HG02981 (cell line): ENCODE measurements at regions not wholly inside any gene's neighbourhood (a gene's known extent, or its start where the extent isn't known, plus 50 kb on each side); places are given as distances from the start of the nearest gene placed in this dataset.

Experiments
- ATAC-seq: cut with Tn5 transposase; IDR thresholded peaks from one replicate; pipeline ENCODE4 v1.9.1; 2021; ENCODE audit warnings: mild to moderate bottlenecking, moderate library complexity; ENCODE audit not compliant: unreplicated experiment

DNA sequence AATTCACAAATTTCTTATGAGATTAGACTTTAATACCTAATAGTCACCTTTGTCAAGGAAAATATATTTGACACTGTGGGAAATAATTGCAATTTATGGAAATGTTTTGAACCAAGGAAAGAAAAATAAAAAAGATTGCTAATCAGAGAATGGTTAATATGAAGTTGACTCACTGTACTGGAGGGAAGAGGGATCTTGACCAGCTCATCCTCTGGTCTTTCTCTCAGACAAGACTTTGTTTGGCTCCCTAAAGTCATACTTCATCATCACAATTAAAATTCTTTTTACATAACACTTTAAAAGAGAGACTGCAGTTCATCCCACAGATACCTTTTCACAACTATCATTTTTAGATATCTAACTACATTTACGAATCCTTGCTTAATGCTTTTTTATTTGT is 538.5 kb upstream of the ZEB2 start:
- ATAC-seq: no peak

DNA sequence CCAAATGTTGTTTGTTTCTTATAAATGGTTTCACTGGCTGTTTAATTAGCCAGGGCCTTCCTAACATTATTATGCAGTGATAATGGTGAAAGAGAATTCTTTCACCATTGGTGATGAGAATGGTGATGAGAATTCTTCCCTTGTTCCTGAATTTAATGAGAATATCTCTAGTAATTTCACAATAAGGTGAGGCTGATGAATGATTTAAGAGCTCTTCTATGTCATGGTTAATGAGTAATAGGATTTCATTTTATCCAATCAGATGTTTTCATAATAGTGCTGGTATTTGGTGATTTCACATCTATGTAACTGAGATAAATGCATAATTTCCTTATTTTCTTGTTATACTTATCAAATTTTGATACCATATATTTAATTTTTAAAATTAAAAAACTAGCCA is 535.7 kb upstream of the ZEB2 start:
- ATAC-seq: no peak

DNA sequence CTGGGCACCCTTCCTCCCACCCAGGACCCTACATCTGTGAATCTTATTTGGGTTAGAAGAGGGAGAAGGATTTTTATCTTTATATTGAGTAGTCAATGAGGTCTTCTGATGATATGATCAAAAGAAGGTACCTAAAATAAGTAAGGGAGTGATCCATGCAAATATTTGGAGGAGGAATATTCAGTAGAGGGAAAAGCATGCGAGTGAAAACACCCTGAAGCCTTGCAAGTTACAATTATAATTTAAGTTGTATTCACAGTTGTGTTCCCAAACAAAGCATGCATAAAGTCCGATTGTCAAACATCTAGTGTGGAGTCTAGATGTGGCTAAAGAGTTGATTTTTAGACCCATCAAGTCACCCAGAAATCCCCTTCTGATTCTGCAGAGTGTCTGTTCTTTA is 530.2 kb upstream of the ZEB2 start:
- ATAC-seq: no peak

DNA sequence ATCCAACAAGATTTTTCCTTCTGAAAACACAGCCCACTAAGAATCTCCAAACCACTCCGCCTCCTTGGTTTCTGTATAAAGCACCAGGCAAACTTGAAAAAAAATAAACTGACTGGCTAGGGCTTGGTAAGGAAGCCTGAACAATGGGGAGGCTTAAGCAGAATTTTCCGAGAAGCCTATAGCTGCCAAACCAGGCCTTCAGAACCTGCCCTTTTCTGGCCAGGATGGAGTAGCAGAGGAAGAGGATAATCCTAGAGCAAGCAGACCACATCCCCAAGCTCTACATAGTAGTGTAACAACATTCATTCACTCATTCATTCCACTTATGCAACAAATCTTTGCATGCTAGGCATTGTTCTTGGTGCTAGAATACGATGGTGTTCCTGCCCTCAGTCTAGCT is 529.6 kb upstream of the ZEB2 start:
- no peak for ATAC-seq

DNA sequence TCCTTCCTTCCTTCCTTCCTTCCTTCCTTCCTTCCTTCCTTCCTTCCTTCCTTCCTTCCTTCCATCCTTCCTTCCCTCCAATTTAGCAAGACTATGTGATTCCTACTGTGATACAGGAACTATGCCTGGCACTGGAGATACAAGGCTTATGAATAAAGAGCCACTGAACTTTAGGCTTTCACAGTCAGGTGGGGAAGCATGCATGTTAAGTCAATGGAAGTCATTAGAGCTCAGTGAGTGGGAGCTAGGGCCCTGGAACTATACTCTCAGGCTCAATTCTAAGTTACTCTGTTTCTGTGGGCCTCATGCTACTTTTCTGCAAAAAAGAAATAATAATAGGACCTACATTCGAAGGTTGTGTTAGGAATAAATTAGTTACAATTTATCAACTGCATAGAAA is 527.6 kb upstream of the ZEB2 start:
- no peak for ATAC-seq

DNA sequence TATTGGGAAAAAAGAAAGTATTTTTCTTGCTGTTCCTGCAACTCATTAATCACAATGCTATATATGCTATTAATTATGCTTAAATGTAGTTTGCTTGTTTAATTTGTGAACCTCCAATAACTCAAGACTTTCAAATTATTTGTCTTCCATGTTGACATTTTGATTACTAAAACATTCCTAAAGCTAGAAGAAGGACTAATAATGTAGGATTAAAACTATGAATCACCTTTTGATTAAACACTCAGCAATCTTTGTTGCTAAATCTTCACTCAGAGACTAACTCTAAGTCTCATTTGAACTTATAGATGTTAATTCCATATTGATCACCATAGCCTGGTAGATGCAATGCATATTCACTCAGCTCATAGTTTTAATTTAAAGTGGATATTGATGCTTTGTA is 524.6 kb upstream of the ZEB2 start:
- ATAC-seq: no peak

DNA sequence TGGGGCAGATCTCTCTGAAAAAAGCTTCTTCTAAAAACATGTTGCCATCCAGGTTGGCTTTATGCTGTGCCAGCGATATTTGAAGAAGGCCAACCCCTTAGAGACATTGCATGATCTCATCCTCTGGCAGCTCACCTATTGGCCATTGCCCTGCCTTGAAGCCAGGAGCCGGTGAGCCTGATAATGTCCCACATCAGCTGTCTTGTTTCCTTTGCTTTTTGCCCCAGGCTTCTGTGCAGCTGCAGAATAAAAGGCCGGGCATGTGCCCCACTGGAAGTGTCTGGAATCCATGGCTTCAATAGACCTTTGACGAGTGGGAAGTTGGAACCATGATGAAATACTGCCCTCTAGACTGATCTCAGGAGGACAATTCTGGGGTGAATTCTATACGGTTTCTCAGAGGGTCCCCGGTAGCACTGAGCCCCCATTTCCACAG is 523.5 kb upstream of the ZEB2 start:
- ATAC-seq: no peak

DNA sequence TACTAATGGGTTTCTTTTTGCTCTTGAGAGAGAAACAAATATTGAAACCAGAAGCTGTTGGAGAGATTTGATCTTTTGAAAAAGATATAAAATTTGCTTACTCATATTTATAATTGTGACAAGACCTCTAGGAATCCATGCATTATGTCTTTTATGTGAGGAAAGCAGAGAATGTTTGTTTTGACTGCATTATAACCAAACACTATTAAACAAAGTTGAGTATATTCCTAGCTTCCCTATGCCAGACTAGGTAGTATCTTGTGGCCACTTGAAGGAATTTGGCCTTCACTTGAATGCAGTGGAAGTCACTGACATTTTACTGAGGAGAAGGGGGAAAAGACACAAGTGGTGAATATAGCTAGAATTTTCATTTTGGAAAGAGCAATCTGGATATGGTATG is 521.8 kb upstream of the ZEB2 start:
- ATAC-seq: no peak

DNA sequence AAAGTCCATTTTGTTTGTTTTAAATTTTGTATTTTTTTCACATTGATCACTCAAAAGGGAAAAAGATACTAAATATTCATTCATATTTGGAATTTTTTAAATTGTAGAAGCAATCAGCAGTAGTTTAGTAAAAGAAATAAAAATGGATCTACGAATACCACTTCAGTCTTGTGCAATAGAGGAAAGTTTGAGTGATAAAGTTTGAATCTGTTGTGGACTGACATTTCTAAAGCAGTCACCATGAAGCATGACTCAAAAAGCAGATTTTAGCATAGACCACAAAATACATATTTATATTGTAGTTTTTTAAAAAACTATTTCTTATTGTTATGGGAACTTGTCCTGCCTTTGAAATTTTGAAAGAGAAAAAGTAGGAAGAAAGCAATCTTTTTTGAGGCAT is 520.5 kb upstream of the ZEB2 start:
- no peak for ATAC-seq

DNA sequence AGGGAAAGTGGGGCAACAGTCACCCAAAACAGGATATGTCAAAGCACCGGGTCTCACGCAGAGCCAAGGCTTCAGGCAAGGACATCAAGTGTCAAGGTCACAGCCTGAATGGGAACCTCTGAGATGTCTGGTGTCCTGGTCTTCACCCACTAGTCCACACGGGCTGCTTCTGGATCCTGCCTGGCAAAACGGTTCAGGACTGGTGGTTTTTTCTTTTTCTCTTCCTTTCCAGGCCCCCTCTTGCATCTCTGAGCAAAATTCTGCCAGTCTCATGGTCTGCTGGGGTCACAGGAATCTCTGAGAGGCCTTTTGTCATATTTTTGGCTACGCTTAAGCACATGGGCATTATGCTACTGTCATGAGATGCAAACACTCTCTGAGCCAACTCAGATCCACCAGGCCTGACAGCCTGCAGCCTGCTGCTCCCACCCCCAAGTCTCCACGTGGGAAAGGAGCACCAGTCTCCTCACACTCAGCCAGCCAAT is 518.2 kb upstream of the ZEB2 start:
- ATAC-seq: no peak

DNA sequence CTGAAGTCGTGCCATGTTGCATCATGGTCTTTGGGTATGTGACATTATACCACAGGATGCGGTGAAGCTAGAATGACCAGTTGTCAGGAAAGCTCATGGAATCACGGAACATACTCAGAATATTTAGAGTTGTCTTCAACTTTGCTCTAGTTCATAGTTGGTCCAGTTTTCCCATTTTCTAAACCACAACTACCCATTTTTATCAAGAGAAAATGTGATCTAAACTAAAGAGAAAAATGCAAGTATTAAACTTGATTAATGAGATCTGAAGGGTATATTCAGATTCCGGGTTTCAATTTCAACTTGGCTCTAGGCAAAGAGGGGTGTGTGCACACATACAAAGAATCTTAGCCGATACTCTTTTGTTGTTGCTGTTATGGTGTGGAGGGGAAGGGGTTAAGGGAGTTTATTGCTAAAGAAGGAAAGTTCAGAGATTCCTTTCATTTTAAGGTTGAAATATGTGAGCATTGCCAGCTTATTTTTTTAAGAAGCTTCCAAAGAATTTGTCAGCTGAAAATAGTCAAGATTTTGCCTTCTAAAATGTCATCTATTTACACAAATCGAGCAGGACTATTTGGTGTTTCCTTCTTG is 516.6 kb upstream of the ZEB2 start:
- ATAC-seq: no peak

DNA sequence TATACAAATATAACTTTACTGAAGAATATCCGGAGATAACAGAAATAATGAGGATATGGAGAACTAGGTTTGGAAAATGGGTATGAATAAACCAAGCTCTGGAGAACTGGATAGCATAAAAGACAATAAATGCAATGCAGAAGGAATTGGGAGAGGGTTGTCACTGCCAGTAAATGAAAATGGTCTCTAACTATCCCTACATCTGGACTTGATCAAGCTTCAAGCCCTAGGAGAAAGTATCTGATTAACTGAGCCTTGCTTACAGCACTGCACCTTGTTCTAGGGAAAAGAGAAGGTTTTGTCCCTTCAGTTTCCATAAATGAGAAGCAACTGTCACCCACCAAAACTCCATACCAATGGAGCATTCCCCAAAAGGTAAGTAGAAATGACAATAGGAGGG is 514.6 kb upstream of the ZEB2 start:
- ATAC-seq: no peak

DNA sequence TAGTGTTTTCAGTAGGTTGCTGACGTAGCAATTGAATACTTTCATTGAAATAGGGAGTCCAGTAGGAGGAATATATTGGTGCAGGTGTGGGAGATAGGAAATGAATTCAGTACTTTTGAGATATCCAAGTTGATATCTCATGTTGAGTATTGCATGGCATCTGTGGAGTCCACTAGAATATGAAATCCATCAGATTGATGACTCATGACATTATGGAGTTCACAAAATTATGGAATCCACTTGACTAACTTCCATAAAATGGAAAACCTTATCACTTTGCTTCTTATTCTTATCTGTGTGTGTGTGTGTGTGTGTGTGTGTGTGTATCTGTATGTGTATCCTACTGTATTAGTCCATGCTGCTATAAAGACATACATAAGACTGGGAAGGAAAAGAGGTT is 513.5 kb upstream of the ZEB2 start:
- ATAC-seq: no peak

DNA sequence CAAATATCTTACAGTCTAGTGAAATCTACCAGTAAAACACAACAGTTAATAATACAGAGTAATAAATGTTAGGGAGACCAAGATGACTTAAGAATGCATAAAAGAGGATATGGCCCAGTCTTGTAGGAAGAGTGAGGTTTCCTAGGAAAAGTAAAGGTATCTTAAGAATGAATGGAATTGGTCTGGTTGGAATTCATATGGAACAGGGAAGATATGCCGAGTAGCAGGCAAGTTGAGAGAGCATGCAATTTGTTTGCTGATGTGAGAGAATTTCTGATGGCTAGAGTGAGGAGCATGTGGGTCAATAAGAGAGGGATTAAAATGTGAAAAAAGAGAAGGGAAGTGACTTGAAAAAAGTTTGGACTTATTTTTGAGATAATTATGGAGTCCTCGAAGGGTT is 512.9 kb upstream of the ZEB2 start:
- ATAC-seq: no peak

DNA sequence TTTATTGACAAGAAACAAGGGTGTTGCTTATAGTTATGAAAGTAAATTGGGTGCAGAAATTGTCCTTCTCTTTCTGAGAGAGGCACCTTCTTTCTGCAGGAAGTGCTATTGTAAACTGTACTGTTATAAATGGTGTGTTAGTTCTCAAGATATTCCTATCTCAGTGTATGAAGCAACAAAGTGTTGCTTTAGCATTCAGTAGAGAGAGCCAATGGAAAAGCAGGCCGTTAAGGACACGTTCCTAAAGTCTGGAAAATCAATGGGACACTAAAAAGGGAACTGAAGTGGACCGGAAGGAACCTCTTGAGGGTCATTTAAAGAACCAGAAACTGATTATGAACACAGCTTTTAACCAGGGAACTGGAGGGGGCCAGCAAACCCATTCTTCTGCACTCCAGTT is 510.0 kb upstream of the ZEB2 start:
- ATAC-seq: no peak

DNA sequence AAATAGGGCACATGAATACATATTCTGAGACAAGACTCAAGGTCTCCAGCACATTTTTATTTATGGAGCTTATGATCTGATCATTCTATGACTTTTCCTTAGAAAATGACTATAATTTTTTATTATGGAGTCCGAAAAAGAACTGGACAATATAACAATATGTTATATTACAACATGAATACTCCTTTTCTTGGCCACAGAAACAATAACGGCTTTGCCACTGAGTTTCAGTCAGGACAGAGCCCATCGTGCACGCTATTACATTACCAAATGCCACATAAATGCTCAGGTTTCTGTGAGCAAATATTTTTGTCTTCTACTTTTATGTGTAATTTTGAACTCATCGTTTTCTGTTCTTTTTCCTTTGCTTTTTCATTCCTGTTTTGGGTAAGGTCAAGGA is 509.2 kb upstream of the ZEB2 start:
- no peak for ATAC-seq

DNA sequence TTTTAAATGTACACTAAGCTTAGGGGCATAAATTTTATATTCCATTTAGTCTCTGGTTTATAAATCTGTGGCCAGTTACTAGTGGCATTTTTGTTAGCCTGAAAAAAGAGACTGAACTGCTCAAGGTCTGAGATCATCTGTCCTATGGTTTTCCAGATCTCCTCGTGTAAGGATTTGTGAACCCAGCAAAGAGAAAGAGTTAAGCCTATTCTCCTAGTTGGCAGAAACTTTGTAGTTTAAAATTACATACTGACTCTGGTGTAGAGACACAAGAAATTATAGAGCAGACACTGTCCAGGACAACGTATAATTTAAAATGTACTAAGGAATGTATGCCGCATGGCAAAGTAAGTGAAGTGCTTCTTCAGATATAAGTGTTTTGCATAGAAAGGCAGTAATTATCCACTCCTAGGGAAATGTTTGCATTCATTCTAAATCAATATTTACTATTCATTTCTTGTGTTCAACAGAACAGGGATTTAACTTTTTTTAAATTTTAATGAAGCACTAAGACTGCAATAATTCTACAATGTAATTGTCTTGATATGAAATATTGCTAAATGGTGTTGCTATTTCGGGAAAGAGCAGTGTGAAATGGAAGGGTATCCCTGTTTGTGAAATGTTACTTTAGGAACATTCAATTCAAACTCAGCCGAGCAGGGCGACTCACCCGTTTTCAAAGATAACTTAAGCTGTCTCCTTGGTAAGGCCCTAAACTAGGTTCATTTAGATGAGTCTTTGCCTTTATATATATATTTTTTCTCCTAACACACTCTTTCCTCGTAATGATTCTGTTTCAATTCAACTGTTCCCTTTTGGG is 508.4 kb upstream of the ZEB2 start:
- ATAC-seq: no peak

DNA sequence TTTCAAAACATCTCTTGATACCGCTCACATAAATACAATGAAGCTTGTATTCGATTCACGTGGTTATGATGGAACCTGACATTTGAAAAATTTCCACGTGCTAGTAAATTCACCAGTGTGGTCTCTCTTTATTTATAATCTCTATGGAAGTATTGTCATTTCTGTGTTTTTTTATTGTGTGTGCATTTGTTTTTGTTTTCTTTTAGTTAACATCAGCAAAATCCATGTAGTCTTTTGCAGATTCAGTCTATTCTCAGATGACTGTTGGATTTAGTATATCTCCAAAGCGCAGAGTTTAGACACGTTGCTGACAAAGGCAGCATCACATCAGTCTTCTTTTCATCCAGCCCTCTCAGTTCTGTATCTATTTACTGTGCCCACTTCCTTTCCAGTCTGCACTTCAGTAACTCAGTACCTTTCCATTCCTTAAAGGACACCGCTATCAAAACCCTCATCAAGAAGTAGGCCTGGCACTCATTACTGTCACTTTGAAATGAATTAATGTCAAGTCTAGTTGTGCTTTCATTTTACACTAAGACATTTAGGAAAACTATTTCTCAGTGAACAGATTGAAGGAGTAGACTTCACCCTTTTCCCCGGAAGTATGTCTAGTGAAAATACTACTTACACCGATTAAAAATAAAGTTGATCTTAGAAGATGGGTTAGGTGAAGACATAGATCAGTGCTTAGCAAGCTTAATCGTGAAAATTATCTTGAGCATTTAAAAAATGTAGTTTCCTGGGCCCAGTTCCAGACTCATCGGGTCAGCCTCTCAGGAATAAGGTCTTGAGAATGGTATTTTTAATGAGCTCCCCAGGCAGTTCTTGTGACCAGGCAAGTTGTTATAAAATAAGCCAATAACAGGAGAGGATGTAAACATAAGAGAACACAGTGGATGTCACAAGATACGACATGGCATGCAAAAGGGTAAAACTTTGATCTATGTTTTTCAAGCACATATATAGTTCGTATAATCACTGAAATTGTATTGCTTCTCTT is 506.8 kb upstream of the ZEB2 start:
- ATAC-seq: no peak

DNA sequence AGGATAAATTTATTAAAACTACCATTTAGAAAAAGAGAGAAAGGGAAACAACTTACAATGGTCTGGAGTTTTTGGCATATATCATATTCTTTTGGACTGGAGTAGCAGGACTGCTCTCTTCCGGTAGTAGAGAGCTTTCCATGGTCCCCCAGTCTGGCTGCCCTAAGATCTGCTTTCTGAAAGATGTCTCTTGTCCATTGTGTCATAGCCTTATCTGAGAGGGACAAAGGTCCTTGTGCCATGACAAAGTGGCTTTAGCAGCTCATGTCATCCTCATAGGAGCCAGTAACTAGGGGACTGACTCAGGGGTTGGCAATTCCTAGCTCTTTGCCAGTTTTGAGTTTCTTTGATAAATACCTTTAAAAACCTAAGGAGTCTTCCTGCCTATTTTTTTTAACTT is 505.5 kb upstream of the ZEB2 start:
- ATAC-seq: no peak

DNA sequence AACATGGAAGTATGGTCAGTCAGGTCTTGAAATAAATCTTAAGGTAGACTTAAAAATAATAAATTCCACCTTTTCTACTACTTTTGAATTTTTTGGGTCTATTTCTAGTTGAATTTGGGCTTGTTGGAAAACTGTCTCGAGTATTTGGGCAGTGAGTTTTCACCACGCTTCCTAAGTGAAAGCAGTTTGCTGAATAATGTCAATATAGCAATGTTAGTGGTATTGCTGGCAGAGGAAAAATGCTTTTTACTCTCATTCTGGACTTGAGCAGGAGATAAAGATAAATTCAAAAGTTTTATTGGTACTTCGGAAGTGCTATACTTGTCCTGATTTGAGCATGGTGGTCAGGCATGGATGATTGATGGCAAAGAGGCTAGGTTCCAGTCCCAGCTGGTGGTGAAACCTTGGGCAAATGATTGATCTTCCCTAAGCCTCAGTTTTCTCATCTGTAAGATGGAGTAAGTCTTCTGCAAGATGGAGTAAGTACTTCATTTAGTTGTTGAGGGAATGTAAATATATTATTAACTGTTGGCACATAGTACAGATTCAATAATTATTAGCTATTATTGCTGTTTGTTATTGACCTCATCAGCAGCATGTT is 503.5 kb upstream of the ZEB2 start:
- no peak for ATAC-seq
